Amniotic stem cell (primary cell): ENCODE measurements at regions not wholly inside any gene's neighbourhood (a gene's known extent, or its start where the extent isn't known, plus 50 kb on each side); places are given as distances from the start of the nearest gene placed in this dataset.

Experiments
- DNase-seq: peaks from one replicate; lab custom pipeline; 2025; lab: John Stamatoyannopoulos, UW

- DNase-seq: no peak
Observed at GRCh38 chr12:76219806-76220205, 128.4 kb downstream of the BBS10 start.

GRCh38 chr12:76216585-76217472 lies 131.4 kb downstream of the BBS10 start:
- no peak for DNase-seq

- DNase-seq: no peak
Observed at GRCh38 chr12:76208129-76208528, 123.6 kb upstream of the NAP1L1 start.

GRCh38 chr12:76206677-76207072 lies 122.2 kb upstream of the NAP1L1 start:
- no peak for DNase-seq

- no peak for DNase-seq
Observed at GRCh38 chr12:76206039-76206676, 121.7 kb upstream of the NAP1L1 start.

- no peak for DNase-seq
Observed at GRCh38 chr12:76202621-76203020, 118.1 kb upstream of the NAP1L1 start.

GRCh38 chr12:76201758-76202157 lies 117.3 kb upstream of the NAP1L1 start:
- no peak for DNase-seq

GRCh38 chr12:76201316-76201715 lies 116.8 kb upstream of the NAP1L1 start:
- no peak for DNase-seq

- DNase-seq: no peak
Observed at GRCh38 chr12:76199808-76200207, 115.3 kb upstream of the NAP1L1 start.

- DNase-seq: no peak
Observed at GRCh38 chr12:76198839-76199238, 114.4 kb upstream of the NAP1L1 start.

- no peak for DNase-seq
Observed at GRCh38 chr12:76197283-76197682, 112.8 kb upstream of the NAP1L1 start.

- DNase-seq: no peak
Observed at GRCh38 chr12:76195920-76196319, 111.4 kb upstream of the NAP1L1 start.

- no peak for DNase-seq
Observed at GRCh38 chr12:76194724-76195123, 110.2 kb upstream of the NAP1L1 start.

- DNase-seq: no peak
Observed at GRCh38 chr12:76193961-76194360, 109.5 kb upstream of the NAP1L1 start.

GRCh38 chr12:76192416-76192815 lies 107.9 kb upstream of the NAP1L1 start:
- no peak for DNase-seq

GRCh38 chr12:76190299-76190698 lies 105.8 kb upstream of the NAP1L1 start:
- no peak for DNase-seq

GRCh38 chr12:76189851-76190250 lies 105.4 kb upstream of the NAP1L1 start:
- DNase-seq: no peak

GRCh38 chr12:76187177-76187576 lies 102.7 kb upstream of the NAP1L1 start:
- DNase-seq: no peak

GRCh38 chr12:76186131-76186906 lies 101.8 kb upstream of the NAP1L1 start:
- DNase-seq: no peak

- peak; percentile 94 for DNase-seq
Observed at GRCh38 chr12:76183459-76184186, 99.1 kb upstream of the NAP1L1 start.

GRCh38 chr12:76180401-76181277 lies 96.2 kb upstream of the NAP1L1 start:
- DNase-seq: no peak
